Transverse colon (tissue), 4 donors: ENCODE measurements at regions not wholly inside any gene's neighbourhood (a gene's known extent, or its start where the extent isn't known, plus 50 kb on each side); places are given as distances from the start of the nearest gene placed in this dataset.
A peak's percentile ranks its signal among the peaks of the same experiment; 100 is the strongest.
"Not testable (repeated sequence)": the region's sequence is repeated elsewhere in the genome, so short reads cannot be mapped to it uniquely, and the experiment has no call there.

Experiments
- DNase-seq: peaks from one replicate; pipeline ENCODE4 v3.0.0-alpha.2; 2019
- H3K27ac ChIP-seq, 4 donors: fragments of 200-600 bp; sonication (generic); 2 replicates each; pipeline ENCODE4 v1.5.1; 2016 to 2018; ENCODE audit warnings: inconsistent platforms in 4 of 4
- H3K27me3 ChIP-seq: fragments of 200-600 bp; sonication (generic); 2 replicates; pipeline ENCODE4 v1.5.1; 2017; ENCODE audit warnings: inconsistent platforms
- H3K36me3 ChIP-seq, 4 donors: fragments of 200-600 bp; sonication (generic); 2 replicates each; pipeline ENCODE4 v1.5.1; 2017 to 2019; ENCODE audit warnings: inconsistent platforms in 4 of 4
- H3K4me1 ChIP-seq, 4 donors: fragments of 200-600 bp; sonication (generic); 2 replicates each; pipeline ENCODE4 v1.5.1; 2017 to 2020; ENCODE audit warnings: inconsistent platforms in 4 of 4
- H3K4me3 ChIP-seq, 4 donors: fragments of 200-600 bp; sonication (generic); 1 replicate in 1 of 4; 2 replicates in 3 of 4; pipeline versions ENCODE4 v1.5.1 to v1.6.1; 2017 to 2019; ENCODE audit warnings: inconsistent platforms in 4 of 4
- H3K9me3 ChIP-seq, 2 donors: fragments of 200-600 bp; sonication (generic); 2 replicates each; pipeline ENCODE4 v1.5.1; 2017 to 2019; ENCODE audit warnings: inconsistent platforms in 2 of 2
- EP300 ChIP-seq: sonication (generic); formaldehyde crosslinking; IDR thresholded peaks from one replicate; pipeline ENCODE4 v1.6.1; 2017; ENCODE audit warnings: antibody characterized with exemption, low read depth
- POLR2A ChIP-seq: fragments of 450-650 bp; IDR thresholded peaks from one replicate; pipeline ENCODE4 v1.6.1; 2016; ENCODE audit warnings: antibody characterized with exemption, mild to moderate bottlenecking, moderate library complexity
- POLR2AphosphoS5 ChIP-seq, 3 donors: sonication (generic); formaldehyde crosslinking; IDR thresholded peaks; one replicate each; pipeline ENCODE4 v1.6.1; 2016; ENCODE audit warnings: antibody characterized with exemption in 3 of 3
- WGBS, 2 donors: methylation state at CpG; one replicate each; pipeline ENCODE4 v1.1.5; 2018; ENCODE audit warnings: low coverage in 1 of 2; 5-methylcytosine and 5-hydroxymethylcytosine counted together
- in situ Hi-C, 4 donors: fragments of 200-750 bp; cut with MboI; loops; one replicate each; pipeline versions ENCODE4 v1.15.0 to v1.15.1; 2017; ENCODE audit warnings: low sequenced_read_pairs in 3 of 4, low pct_ligation_motif_present in 1 of 4, low pct_unique_long_range_greater_than_20kb in 1 of 4
- intact Hi-C: fragments of 100-400 bp; cut with DNase I; formaldehyde crosslinking; loops from one replicate; pipeline ENCODE4 v1.15.1; 2023; ENCODE audit warnings: low total_unique reads
- TF ChIP-seq, protein P1 (sequence below), 5 experiments: fragments of 200-600 bp in 3 of 5; fragments of 450-650 bp in 2 of 5; sonication (generic) in 3 of 5; IDR thresholded peaks; 1 replicate in 2 of 5; 2 replicates in 3 of 5; pipeline ENCODE4 v1.5.1; 2016 to 2017; ENCODE audit warnings: antibody characterized with exemption in 5 of 5, inconsistent platforms in 3 of 5, mild to moderate bottlenecking in 2 of 5, moderate library complexity in 1 of 5

GRCh38 chr15:77944002-77944867 is 133.3 kb downstream of the TBC1D2B start:
- H3K27me3 ChIP-seq, result no peaks in the 10 kb centered on the region
- no peaks in the 10 kb centered on the region for H3K36me3 ChIP-seq
- WGBS, 2 donors, result 13 to 40% methylated on average over 2 to 43 of the region's 45 CpGs
- DNase-seq, result peak; percentile 88
- in situ Hi-C loops (loop anchor here in 1 of 4 donors (25.0 kb wide), 1 partner anchor 793 kb away; no protein-coding TSS in a partner anchor), intact Hi-C loops (no loop called here)
- H3K27ac ChIP-seq, result peak overlapping the region; percentile 64 to 81 (median 74)
- H3K9me3 ChIP-seq, result no peaks in the 10 kb centered on the region
- peaks cover 0 to 16% (median 4%) of the 10 kb centered on the region in 4 donors for H3K4me1 ChIP-seq
- TF ChIP-seq, protein P1, sequence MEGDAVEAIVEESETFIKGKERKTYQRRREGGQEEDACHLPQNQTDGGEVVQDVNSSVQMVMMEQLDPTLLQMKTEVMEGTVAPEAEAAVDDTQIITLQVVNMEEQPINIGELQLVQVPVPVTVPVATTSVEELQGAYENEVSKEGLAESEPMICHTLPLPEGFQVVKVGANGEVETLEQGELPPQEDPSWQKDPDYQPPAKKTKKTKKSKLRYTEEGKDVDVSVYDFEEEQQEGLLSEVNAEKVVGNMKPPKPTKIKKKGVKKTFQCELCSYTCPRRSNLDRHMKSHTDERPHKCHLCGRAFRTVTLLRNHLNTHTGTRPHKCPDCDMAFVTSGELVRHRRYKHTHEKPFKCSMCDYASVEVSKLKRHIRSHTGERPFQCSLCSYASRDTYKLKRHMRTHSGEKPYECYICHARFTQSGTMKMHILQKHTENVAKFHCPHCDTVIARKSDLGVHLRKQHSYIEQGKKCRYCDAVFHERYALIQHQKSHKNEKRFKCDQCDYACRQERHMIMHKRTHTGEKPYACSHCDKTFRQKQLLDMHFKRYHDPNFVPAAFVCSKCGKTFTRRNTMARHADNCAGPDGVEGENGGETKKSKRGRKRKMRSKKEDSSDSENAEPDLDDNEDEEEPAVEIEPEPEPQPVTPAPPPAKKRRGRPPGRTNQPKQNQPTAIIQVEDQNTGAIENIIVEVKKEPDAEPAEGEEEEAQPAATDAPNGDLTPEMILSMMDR (IDR thresholded peaks at IDR 0.05), result no peak
- TF ChIP-seq EP300 (no peak), POLR2AphosphoS5 (IDR thresholded peaks at IDR 0.05) (peak in 1 of 3 donors; percentile 15)
- H3K4me3 ChIP-seq, result peak overlapping the region; percentile 29 to 52 (median 46)

GRCh38 chr15:77942611-77943211 is 134.8 kb downstream of the TBC1D2B start:
- no peaks in the 10 kb centered on the region for H3K36me3 ChIP-seq
- DNase-seq, result no peak
- intact Hi-C loops, result no loop called here
- in situ Hi-C loops, result loop anchor here in 1 of 4 donors (25.0 kb wide), 1 partner anchor 795 kb away; no protein-coding TSS in a partner anchor
- H3K4me1 ChIP-seq, result peaks cover 0 to 16% (median 4%) of the 10 kb centered on the region in 4 donors
- H3K27ac ChIP-seq, result no peak overlapping the region
- no peaks in the 10 kb centered on the region for H3K9me3 ChIP-seq
- no peak for TF ChIP-seq POLR2AphosphoS5 (IDR thresholded peaks at IDR 0.05)
- TF ChIP-seq, protein P1 (IDR thresholded peaks at IDR 0.05), result no peak
- no peak for TF ChIP-seq EP300
- no peak for TF ChIP-seq POLR2A
- no peak overlapping the region for H3K4me3 ChIP-seq
- H3K27me3 ChIP-seq, result no peaks in the 10 kb centered on the region
- 88 to 94% methylated on average over 4 to 6 of the region's 6 CpGs for WGBS, 2 donors

DNA sequence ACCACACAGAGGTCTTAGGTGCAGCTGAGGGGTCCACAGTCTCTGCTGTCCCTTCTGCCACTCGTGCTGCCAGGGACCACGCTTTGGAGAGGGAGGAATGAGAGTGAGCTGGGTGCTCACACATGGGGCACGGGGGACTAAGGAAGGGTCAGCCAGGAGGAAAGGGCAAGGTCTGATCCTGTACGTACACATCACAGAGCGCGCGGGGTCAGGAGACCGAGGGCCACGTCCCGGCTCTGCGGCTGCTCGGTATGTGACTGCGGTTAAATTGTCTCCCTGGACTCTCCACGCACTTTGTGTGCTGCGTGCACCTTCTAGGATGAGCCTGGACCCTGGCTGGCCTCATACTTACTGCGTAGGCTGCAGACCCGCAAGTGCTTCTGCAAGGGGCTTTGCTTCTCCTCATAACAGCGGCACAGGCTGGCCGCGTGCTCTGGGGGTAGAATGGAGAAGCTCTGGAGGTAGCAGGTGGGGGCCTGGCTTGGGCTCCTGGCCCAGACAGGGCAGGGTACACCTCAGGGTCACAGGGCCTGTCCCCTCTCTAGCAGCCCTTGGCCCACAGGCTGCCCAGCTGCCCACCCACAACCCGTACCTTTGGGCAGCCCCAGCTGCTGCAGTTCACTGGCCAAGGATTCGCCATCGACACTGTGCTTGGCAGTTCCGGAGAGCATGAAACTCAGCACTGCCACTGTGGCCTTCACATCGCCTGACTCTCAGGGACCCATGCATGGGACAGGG is 136.3 kb downstream of the TBC1D2B start:
- in situ Hi-C loops, result loop anchor here in 1 of 4 donors (25.0 kb wide), 1 partner anchor 796 kb away; no protein-coding TSS in a partner anchor
- not testable (repeated sequence) for H3K27me3 ChIP-seq

DNA sequence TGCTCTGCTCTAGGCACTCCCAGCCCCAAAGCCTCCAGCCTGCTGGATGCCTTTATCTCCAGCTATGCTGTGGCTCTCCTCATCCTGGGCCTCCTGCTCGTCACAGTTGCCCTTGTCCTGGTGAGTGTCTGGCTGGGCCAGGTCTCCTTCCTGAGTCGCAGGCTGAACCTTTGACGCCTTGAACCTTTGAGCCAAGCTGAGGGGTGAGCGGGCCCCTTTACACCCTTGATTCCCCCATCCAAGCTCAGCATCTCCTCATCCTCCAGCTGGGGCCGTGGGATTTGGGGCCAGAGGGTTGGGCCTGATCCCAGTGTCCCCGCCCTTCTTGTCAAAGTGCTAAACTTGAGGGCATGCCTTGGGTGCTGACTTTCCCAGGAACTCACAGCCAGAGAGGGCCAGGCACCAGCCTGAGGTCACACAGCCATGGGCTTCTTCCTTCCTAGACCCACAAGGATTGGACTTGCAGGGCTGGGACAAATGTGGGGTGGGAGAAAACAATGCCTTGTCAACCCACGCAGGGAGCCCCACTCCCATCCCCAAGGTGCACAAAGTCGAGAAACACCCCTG is 137.0 kb downstream of the TBC1D2B start:
- in situ Hi-C loops (loop anchor here in 1 of 4 donors (25.0 kb wide), 1 partner anchor 797 kb away; no protein-coding TSS in a partner anchor), intact Hi-C loops (no loop called here)
- 70% methylated on average over 8 of the region's 8 CpGs; no CpG with 5 or more reads in 1 of the 2 donors for WGBS, 2 donors
- Histone ChIP-seq H3K27me3 (no peaks in the 10 kb centered on the region), H3K27ac (no peak overlapping the region), H3K36me3 (no peaks in the 10 kb centered on the region), H3K4me3 (no peak overlapping the region), H3K9me3 (no peaks in the 10 kb centered on the region), H3K4me1 (peaks cover 0 to 15% (median 4%) of the 10 kb centered on the region in 4 donors)
- DNase-seq, result no peak
- no peak for TF ChIP-seq EP300
- no peak for TF ChIP-seq POLR2AphosphoS5 (IDR thresholded peaks at IDR 0.05)
- TF ChIP-seq POLR2A, result no peak
- TF ChIP-seq, protein P1 (IDR thresholded peaks at IDR 0.05), result no peak

More for the DNA sequence above, 136.3 kb downstream of the TBC1D2B start:
- H3K4me3 ChIP-seq, H3K9me3 ChIP-seq, H3K36me3 ChIP-seq, H3K27ac ChIP-seq, DNase-seq, intact Hi-C loops: not testable (repeated sequence)
- peaks cover 0 to 16% (median 4%) of the 10 kb centered on the region in 4 donors for H3K4me1 ChIP-seq
- 93% methylated on average over 10 of the region's 25 CpGs; no CpG with 5 or more reads in 1 of the 2 donors for WGBS, 2 donors
